ENCODE measurements at regions not wholly inside any gene's neighbourhood (a gene's known extent, or its start where the extent isn't known, plus 50 kb on each side); places are given as distances from the start of the nearest gene placed in this dataset.

GRCh38 chr5:86786955-86787354 is 169.2 kb downstream of the COX7C start:
- no peak for DNase-seq

GRCh38 chr5:86795659-86796058 is 177.9 kb downstream of the COX7C start:
- no peak for DNase-seq

GRCh38 chr5:86797677-86798076 is 179.9 kb downstream of the COX7C start:
- DNase-seq = no peak

GRCh38 chr5:86806206-86806605 is 188.5 kb downstream of the COX7C start:
- no peak for DNase-seq

- no peak for DNase-seq
These were observed 189.6 kb downstream of the COX7C start for GRCh38 chr5:86807046-86808031.

GRCh38 chr5:86814315-86814714 is 196.6 kb downstream of the COX7C start:
- DNase-seq = no peak

GRCh38 chr5:86814907-86815306 is 197.2 kb downstream of the COX7C start:
- no peak for DNase-seq

GRCh38 chr5:86824637-86825036 is 206.9 kb downstream of the COX7C start:
- DNase-seq = no peak

- DNase-seq = no peak
These were observed 213.4 kb downstream of the COX7C start for GRCh38 chr5:86831128-86831527.

- DNase-seq = no peak
These were observed 216.1 kb downstream of the COX7C start for GRCh38 chr5:86833868-86834267.

- DNase-seq = no peak
These were observed 219.9 kb downstream of the COX7C start for GRCh38 chr5:86837610-86838009.

- DNase-seq = no peak
These were observed 220.3 kb downstream of the COX7C start for GRCh38 chr5:86838083-86838482.

GRCh38 chr5:86841000-86841644 is 223.4 kb downstream of the COX7C start:
- DNase-seq = no peak

GRCh38 chr5:86858442-86858841 is 240.7 kb downstream of the COX7C start:
- no peak for DNase-seq

GRCh38 chr5:86861512-86861911 is 243.8 kb downstream of the COX7C start:
- DNase-seq = no peak

GRCh38 chr5:86862093-86862492 is 244.4 kb downstream of the COX7C start:
- no peak for DNase-seq

- DNase-seq = no peak
These were observed 246.3 kb downstream of the COX7C start for GRCh38 chr5:86864051-86864450.

GRCh38 chr5:86865256-86865785 is 247.6 kb downstream of the COX7C start:
- DNase-seq = no peak

- no peak for DNase-seq
These were observed 248.3 kb downstream of the COX7C start for GRCh38 chr5:86866036-86866435.

- no peak for DNase-seq
These were observed 251.5 kb downstream of the COX7C start for GRCh38 chr5:86869268-86869667.

- DNase-seq = no peak
These were observed 257.8 kb downstream of the COX7C start for GRCh38 chr5:86875539-86875938.

GRCh38 chr5:86878250-86878649 is 260.5 kb downstream of the COX7C start:
- DNase-seq = no peak

- no peak for DNase-seq
These were observed 261.3 kb downstream of the COX7C start for GRCh38 chr5:86879086-86879485.

- DNase-seq = no peak
These were observed 262.6 kb downstream of the COX7C start for GRCh38 chr5:86880344-86880743.
